HG03159 (cell line): ENCODE measurements at regions not wholly inside any gene's neighbourhood (a gene's known extent, or its start where the extent isn't known, plus 50 kb on each side); places are given as distances from the start of the nearest gene placed in this dataset.

Experiments used
- ATAC-seq: cut with Tn5 transposase; IDR thresholded peaks from one replicate; pipeline ENCODE4 v1.9.1; 2021; ENCODE audit warnings: mild to moderate bottlenecking, moderate library complexity; ENCODE audit not compliant: unreplicated experiment

DNA sequence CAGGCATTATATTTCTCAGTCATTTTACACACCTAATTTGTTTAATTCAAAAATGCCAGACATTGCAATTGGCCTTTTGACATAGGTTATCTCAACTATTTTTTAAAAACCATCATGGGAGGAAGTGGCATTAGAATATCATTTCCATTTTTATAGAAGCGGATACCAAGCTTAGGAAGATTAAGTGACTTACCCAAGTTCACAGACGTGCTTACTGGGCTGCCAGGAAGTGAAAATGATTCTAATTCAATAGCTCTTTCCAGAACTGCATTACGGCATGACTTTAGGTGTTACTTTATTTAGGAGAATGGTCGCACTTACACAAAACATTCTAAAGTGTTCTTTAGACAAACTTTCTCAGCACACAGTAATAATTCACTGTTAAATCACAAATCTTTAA lies 231.9 kb downstream of the KLF12 start:
- ATAC-seq = no peak

DNA sequence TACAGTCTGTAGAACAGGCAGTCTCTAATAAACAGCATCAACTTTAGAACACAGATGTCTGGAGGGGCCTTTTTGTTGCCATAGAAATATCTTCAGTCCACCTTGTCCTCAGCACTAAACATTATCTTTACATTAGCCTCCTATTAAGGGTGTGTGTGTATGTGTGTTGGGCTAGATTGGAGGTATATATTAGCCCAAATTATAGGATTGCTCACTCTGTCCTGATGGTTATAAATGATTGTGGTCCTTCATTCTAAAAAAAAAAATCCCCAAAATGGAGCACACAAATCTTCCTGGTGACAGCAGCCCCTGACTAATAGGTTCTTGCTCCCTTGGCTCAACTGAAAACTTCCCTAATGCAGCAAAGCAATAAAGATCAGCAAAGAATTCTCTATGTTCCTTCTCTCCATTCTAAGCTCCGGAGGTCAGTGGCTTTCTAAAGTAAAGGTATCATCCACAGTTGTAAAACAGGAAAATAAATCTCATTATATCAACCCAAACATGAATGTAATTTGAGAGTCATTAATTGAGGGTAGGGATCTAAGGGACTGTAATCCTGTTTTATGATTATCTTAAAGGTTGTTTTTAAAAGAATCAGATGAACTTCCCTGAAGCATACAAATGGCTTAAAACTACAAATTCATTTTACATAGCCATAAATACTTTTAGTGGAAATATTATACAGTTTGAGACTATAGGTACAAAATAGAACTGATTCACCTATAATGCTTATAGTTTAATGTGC lies 232.7 kb downstream of the KLF12 start:
- ATAC-seq = no peak

- ATAC-seq = no peak
Measured at GRCh38 chr13:73900591-73900990, 233.6 kb downstream of the KLF12 start.

- no peak for ATAC-seq
Measured at GRCh38 chr13:73898899-73899298, 235.3 kb downstream of the KLF12 start.

GRCh38 chr13:73898276-73898675 lies 235.9 kb downstream of the KLF12 start:
- ATAC-seq = no peak

DNA sequence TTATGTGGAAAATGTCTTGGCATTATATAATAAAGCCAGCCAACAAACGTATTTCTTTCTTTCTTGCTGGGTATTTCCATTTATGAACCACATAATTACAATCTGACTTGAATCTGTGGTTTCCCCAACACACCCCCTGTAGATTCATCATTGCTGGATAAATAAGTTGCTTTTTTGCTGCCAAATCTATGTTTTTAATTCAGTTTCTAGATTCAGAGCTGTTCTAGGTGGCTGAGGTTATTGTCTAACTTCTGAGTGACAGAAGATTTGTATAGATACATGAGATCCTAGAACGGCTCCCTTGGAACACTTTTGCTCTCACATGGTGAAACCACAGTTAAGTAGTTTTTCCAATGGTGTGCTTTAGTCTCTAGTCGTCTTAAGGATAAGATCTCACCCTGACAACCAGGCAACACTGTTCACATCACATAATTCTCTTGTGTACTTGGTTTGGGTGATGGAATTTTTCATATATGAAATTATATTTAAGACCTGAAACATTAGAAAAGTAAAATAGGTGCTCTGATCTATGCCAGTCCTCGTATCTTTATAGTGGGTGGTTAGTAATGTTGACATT lies 239.1 kb downstream of the KLF12 start:
- no peak for ATAC-seq

- no peak for ATAC-seq
Measured at GRCh38 chr13:73893833-73894232, 240.4 kb downstream of the KLF12 start.

- ATAC-seq = no peak
Measured at GRCh38 chr13:73891805-73892204, 242.4 kb downstream of the KLF12 start.

GRCh38 chr13:73883162-73883561 lies 251.0 kb downstream of the KLF12 start:
- ATAC-seq = no peak

DNA sequence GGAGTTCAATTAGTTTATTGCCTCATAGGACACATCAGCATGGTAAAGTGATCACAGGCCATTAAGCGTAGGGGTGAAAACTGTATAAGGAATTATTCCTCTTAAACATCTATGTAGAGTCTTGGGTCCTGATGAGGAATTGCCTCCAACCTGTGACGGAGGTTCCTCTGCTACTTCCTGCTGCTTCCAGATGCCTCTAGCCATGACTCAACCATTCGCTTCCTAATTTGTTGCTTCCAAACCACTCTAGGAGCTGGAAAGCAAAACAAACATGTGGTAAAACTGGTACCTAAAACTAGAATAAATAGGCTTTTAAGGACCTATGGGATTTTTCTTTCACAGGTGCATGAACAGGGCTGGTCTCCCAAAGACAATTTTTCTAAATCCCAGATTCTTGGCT lies 253.8 kb downstream of the KLF12 start:
- no peak for ATAC-seq

- ATAC-seq = no peak
Measured at GRCh38 chr13:73879346-73880015, 254.7 kb downstream of the KLF12 start.

DNA sequence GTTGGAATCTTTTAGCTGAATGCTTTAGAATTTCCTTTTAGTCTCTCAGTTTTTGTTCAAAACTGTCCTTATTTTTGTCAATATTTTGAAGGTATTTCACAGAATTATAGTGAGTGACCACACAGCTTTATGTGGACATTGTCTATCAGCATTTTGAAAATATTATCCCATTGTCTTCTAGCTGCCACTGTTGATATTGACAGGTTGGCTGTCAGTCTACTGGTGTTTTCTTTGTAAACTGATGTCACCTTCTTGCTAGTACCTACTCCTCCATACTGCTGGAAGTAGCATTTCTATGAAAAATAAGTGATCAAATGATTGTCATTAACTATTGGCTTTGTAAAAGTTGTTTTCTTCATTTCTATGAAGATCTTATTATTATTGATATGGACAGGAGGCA lies 256.8 kb downstream of the KLF12 start:
- ATAC-seq = no peak

DNA sequence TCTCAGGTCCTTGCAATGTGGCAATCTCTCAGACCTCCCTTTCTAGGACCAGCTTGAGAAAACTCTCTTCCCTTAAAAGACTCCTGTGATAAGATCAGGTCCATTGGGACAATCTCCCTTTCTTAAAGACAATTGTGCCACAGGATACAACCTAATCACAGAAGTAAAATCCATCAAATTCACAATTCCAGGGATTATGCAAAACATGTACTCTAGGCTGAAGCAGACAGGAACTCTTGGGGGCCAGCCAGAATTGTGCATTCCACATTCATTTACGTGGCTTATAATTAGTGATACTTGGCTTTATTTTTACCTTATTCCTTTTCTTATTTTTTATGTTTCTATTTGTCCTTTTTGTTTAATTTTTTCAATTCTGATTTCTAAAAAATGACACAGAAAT lies 257.9 kb downstream of the KLF12 start:
- ATAC-seq = no peak

DNA sequence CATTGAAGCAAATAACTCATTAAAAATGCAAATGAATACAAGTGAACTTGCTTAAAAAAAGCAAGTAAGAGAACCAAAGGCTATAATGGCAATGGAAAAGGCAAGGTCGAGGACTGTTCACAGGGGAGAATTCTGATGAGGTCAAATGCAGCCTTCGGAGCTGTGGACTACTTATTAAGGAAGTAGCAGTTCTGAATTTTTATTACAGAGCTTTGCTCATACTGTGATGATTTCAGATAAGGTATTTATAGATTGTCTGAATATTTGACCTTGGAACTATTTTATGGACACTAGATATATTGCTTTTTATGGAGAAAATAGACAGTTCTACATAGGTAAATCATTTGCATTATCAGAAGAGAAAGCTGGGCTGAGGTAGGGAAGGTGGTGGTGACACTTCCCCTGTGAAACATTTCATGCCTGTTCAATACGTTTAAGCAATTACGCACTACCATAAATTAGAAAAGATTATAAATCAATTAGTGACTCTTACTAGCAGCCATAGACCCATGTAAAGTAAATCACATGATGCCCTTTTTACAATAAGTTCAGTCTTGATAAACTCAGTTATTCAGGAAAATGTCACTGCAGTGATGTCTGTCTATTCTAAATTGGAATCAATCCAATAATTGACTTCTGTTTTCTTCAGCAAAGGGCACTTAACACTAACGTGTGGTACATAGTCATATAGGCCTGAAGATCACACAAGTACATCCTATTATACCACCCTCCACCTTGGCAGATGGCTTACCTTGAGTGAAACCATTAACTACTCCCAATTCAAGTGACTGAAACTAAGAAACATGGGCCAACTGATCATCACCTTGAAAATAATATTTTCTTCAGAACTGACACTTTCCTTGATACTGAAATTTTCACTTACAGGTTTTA lies 260.0 kb downstream of the KLF12 start:
- no peak for ATAC-seq

DNA sequence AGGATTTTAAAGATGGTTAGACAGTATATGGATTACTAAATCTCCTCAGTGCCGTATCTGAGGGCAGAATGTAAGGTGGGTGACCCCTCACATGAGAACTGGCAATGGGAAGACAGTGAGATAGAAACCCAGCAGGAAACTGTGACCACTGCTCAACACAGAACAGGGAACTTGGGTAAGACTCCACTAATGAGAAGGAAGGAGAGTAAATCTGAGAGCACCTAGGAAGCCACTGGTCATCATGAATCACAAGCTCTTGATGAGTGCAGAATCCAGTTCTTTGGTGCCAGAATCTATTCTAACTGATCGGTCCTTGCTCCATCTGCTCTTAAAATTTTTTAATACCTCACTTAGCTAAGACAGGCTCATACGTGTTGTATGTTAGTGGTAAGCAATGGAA lies 261.8 kb downstream of the KLF12 start:
- ATAC-seq = no peak

- no peak for ATAC-seq
Measured at GRCh38 chr13:73870970-73871935, 263.0 kb downstream of the KLF12 start.

GRCh38 chr13:73870036-73870741 lies 264.0 kb downstream of the KLF12 start:
- no peak for ATAC-seq

DNA sequence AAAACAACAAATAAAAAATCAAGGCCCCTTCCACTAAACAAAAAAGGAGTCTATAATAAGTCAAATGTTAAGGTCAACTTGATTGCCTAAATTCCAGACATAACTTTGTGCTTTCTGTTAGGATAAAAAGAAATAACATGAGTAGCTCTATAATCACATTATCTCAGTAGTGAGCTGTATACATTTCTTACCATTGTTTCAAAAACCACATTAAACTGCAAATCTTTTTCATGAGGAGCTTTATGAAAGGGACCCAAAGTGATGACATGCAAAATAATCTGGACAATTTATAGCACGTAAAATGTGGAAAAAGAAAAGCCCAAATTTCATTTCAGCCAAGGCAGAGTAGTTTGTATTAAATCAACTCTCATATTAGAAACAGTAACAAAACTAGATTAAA lies 269.2 kb downstream of the KLF12 start:
- no peak for ATAC-seq

- ATAC-seq = no peak
Measured at GRCh38 chr13:73861136-73861535, 273.1 kb downstream of the KLF12 start.

GRCh38 chr13:73860501-73860900 lies 273.7 kb downstream of the KLF12 start:
- ATAC-seq = no peak
